ENCODE measurements at regions not wholly inside any gene's neighbourhood (a gene's known extent, or its start where the extent isn't known, plus 50 kb on each side); places are given as distances from the start of the nearest gene placed in this dataset.

DNA sequence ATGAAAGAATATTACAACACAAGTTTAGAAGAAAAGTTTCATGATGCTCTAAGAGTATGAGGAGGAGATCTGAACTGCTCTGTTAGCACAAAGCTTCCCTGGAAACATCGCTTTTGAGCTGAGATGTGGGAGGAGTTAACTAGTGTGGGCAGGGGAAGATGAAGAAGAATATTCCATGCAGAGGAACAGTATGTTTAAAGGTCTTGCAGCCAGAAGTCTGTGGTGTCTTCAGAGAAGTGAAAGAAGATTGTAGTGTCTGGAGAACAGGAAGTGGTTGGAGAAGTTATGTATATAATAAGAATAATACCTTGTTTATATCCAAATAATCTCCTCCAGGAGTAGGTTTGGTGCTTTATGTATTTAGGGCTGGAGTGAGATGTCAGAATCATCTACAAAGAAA is 406.7 kb downstream of the MAN2A1 start:
- H2AFZ ChIP-seq (replicated peaks; ENCODE audit: low read length, poor library complexity), result no peak overlapping the region
- no peak overlapping the region for H3K14ac ChIP-seq (replicated peaks; ENCODE audit: low read depth, low read length)
- H2BK5ac ChIP-seq (ENCODE audit: low read depth, low read length, poor library complexity, severe bottlenecking), result no peak overlapping the region
- no peaks in the 10 kb centered on the region for H3K9me1 ChIP-seq (ENCODE audit: insufficient read depth, low read length)
- no peak overlapping the region for H3K4ac ChIP-seq (ENCODE audit: low read depth, low read length)
- dilution Hi-C loops (cut with HindIII; ENCODE audit: low sequenced_read_pairs, unreplicated experiment) (no loop called here), intact Hi-C loops (cut with micrococcal nuclease) (no loop called here), in situ Hi-C loops (cut with MboI; ENCODE audit: low sequenced_read_pairs) (no loop called here)
- ATAC-seq (ENCODE audit: low read depth) (no peak), DNase-seq (no peak)
- no peak overlapping the region for H2BK20ac ChIP-seq (ENCODE audit: low read depth, low read length)
- H4K5ac ChIP-seq (ENCODE audit: low read depth, low read length), result no peak overlapping the region
- ChIA-PET POLR2A (ENCODE audit: unreplicated experiment) (no interaction called here), CTCF (no interaction called here)
- H4K91ac ChIP-seq (ENCODE audit: insufficient read depth, low read depth, low read length), result no peak overlapping the region
- no peaks in the 10 kb centered on the region for H3K4me1 ChIP-seq (ENCODE audit: control insufficient read depth, insufficient read depth, low read length)
- no peaks in the 10 kb centered on the region for H3K79me1 ChIP-seq (ENCODE audit: low read depth in 1 of 2, low read length in 2 of 2)
- no TSS peak for BruUV-seq (replicated peaks)
- H3K23ac ChIP-seq (ENCODE audit: low read depth, low read length), result no peak overlapping the region
- no peak overlapping the region for H3K18ac ChIP-seq (ENCODE audit: low read depth, low read length)
- no peak overlapping the region for H3K4me2 ChIP-seq (ENCODE audit: low read depth, low read length)
- H2AK9ac ChIP-seq (replicated peaks; ENCODE audit: low read depth, low read length, poor library complexity), result no peak overlapping the region
- WGBS, 2 experiments (ENCODE audit: extremely low coverage in 2 of 2, insufficient read length in 1 of 2), result 60% methylated on average over 1 of the region's 1 CpG; no CpG with 5 or more reads in 1 of the 2 experiments
- no peak for TF ChIP-seq CEBPB (IDR thresholded peaks at IDR 0.05; ENCODE audit: low read depth, low read length)
- TF ChIP-seq, protein P1, sequence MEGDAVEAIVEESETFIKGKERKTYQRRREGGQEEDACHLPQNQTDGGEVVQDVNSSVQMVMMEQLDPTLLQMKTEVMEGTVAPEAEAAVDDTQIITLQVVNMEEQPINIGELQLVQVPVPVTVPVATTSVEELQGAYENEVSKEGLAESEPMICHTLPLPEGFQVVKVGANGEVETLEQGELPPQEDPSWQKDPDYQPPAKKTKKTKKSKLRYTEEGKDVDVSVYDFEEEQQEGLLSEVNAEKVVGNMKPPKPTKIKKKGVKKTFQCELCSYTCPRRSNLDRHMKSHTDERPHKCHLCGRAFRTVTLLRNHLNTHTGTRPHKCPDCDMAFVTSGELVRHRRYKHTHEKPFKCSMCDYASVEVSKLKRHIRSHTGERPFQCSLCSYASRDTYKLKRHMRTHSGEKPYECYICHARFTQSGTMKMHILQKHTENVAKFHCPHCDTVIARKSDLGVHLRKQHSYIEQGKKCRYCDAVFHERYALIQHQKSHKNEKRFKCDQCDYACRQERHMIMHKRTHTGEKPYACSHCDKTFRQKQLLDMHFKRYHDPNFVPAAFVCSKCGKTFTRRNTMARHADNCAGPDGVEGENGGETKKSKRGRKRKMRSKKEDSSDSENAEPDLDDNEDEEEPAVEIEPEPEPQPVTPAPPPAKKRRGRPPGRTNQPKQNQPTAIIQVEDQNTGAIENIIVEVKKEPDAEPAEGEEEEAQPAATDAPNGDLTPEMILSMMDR (conservative IDR thresholded peaks at IDR 0.05; ENCODE audit: low read depth, low read length), result no peak
- no peak for TF ChIP-seq MXI1 (IDR thresholded peaks at IDR 0.05; ENCODE audit: borderline replicate concordance, low read depth, low read length)
- no peak for TF ChIP-seq RCOR1 (IDR thresholded peaks at IDR 0.05; ENCODE audit: insufficient replicate concordance, low read length)
- no peak for TF ChIP-seq FOS (IDR thresholded peaks at IDR 0.05; ENCODE audit: low read depth, low read length)
- TF ChIP-seq, protein P2, sequence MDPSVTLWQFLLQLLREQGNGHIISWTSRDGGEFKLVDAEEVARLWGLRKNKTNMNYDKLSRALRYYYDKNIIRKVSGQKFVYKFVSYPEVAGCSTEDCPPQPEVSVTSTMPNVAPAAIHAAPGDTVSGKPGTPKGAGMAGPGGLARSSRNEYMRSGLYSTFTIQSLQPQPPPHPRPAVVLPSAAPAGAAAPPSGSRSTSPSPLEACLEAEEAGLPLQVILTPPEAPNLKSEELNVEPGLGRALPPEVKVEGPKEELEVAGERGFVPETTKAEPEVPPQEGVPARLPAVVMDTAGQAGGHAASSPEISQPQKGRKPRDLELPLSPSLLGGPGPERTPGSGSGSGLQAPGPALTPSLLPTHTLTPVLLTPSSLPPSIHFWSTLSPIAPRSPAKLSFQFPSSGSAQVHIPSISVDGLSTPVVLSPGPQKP (IDR thresholded peaks at IDR 0.05; ENCODE audit: borderline replicate concordance, low read depth, low read length), result no peak
- no peak overlapping the region for H2BK15ac ChIP-seq (ENCODE audit: low read depth, low read length)
- no peak overlapping the region for H3K27ac ChIP-seq (ENCODE audit: insufficient read depth, low read length)
- no peaks in the 10 kb centered on the region for H3K27me3 ChIP-seq (ENCODE audit: control insufficient read depth, insufficient read depth, low read length)
- H3K56ac ChIP-seq (ENCODE audit: extremely low read depth, insufficient read depth, low read length), result no peak overlapping the region
- no peak overlapping the region for H2AK5ac ChIP-seq (ENCODE audit: low read depth, low read length)
- no peak overlapping the region for H3K4me3 ChIP-seq (ENCODE audit: insufficient read depth, low read depth, low read length)
- H4K8ac ChIP-seq (ENCODE audit: low read depth in 2 of 2, low read length in 2 of 2), result no peak overlapping the region
- H3K36me3 ChIP-seq (ENCODE audit: control insufficient read depth, insufficient read depth, low read length), result no peaks in the 10 kb centered on the region
- no peaks in the 10 kb centered on the region for H4K20me1 ChIP-seq (ENCODE audit: insufficient read depth, low read length)
- no peak overlapping the region for H3K9ac ChIP-seq (ENCODE audit: low read depth, low read length)
- H2BK120ac ChIP-seq (ENCODE audit: low read depth, low read length), result no peak overlapping the region
- no peaks in the 10 kb centered on the region for H3K9me3 ChIP-seq (ENCODE audit: control insufficient read depth, insufficient read depth, low read length)

Measured in IMR-90 (cell line).